Activated CD4-positive, alpha-beta memory T cell treated with anti-CD3 and anti-CD28 coated beads for 36 hours (primary cell): ENCODE measurements at regions not wholly inside any gene's neighbourhood (a gene's known extent, or its start where the extent isn't known, plus 50 kb on each side); places are given as distances from the start of the nearest gene placed in this dataset.

Experiments
- CTCF ChIA-PET: fragments of 350-600 bp; sonication (Branson Sonifier 250); formaldehyde crosslinking; loops from one replicate; lab custom pipeline; 2021; ENCODE audit warnings: antibody characterized with exemption, inconsistent platforms; lab: Charles Lee
- POLR2A ChIA-PET: fragments of 350-600 bp; sonication (Branson Sonifier 250); formaldehyde crosslinking; loops from one replicate; lab custom pipeline; 2021; ENCODE audit warnings: antibody characterized with exemption; lab: Charles Lee
- DNase-seq: peaks from one replicate; pipeline ENCODE4 v3.0.0-alpha.2; 2020
- H3K27ac Mint-ChIP-seq: one replicate; pipeline ENCODE4 v1.8.0; 2021; ENCODE audit warnings: mixed read lengths
- H3K27me3 Mint-ChIP-seq: one replicate; pipeline ENCODE4 v1.8.0; 2021; ENCODE audit warnings: mixed read lengths
- H3K36me3 Mint-ChIP-seq: one replicate; pipeline ENCODE4 v1.8.0; 2021; ENCODE audit warnings: mixed read lengths
- H3K4me1 Mint-ChIP-seq: one replicate; pipeline ENCODE4 v1.8.0; 2021; ENCODE audit warnings: low read depth, mixed read lengths
- H3K4me3 Mint-ChIP-seq: one replicate; pipeline ENCODE4 v1.8.0; 2021; ENCODE audit warnings: mild to moderate bottlenecking, mixed read lengths
- H3K9me3 Mint-ChIP-seq: one replicate; pipeline ENCODE4 v1.8.0; 2021; ENCODE audit warnings: mixed read lengths
- intact Hi-C: fragments of 100-400 bp; cut with micrococcal nuclease; formaldehyde crosslinking; loops from one replicate; pipeline ENCODE4 v1.15.1; 2023

GRCh38 chr7:46710927-46711326 lies 789.9 kb upstream of the IGFBP3 start:
- no peak overlapping the region for H3K27ac Mint-ChIP-seq
- no peak for DNase-seq
- H3K36me3 Mint-ChIP-seq: no peaks in the 10 kb centered on the region
- intact Hi-C loops: no loop called here
- POLR2A ChIA-PET: no interaction called here
- no peak overlapping the region for H3K4me3 Mint-ChIP-seq
- no peaks in the 10 kb centered on the region for H3K9me3 Mint-ChIP-seq
- H3K27me3 Mint-ChIP-seq: no peaks in the 10 kb centered on the region
- CTCF ChIA-PET: no interaction called here
- H3K4me1 Mint-ChIP-seq: no peaks in the 10 kb centered on the region

DNA sequence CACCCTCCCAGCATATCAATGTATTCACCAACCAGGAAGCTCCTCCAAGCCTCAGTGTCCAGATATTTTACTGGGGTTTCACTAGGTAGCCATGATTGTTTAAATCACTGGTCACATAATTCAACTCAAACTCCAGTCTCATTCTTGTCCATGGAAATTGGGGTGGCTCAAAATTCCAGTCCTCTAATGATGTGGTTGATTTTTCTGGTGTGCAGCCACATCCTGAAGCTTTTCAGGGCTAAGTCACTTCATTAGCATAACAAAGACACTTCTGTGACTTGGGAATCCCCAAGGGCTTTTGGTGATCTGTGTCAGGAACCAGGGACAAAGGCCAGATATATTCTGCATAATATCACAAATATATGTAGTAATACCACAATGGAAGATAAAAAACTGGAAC lies 786.9 kb upstream of the IGFBP3 start:
- intact Hi-C loops: no loop called here
- Mint-ChIP-seq H3K27ac (no peak overlapping the region), H3K4me1 (no peaks in the 10 kb centered on the region), H3K4me3 (no peak overlapping the region), H3K36me3 (no peaks in the 10 kb centered on the region), H3K27me3 (no peaks in the 10 kb centered on the region), H3K9me3 (no peaks in the 10 kb centered on the region)
- CTCF ChIA-PET: no interaction called here
- no peak for DNase-seq
- POLR2A ChIA-PET: no interaction called here

- DNase-seq: no peak
- no peaks in the 10 kb centered on the region for H3K4me1 Mint-ChIP-seq
- no peak overlapping the region for H3K27ac Mint-ChIP-seq
- CTCF ChIA-PET: no interaction called here
- H3K36me3 Mint-ChIP-seq: no peaks in the 10 kb centered on the region
- no peak overlapping the region for H3K4me3 Mint-ChIP-seq
- intact Hi-C loops: no loop called here
- no peaks in the 10 kb centered on the region for H3K27me3 Mint-ChIP-seq
- H3K9me3 Mint-ChIP-seq: no peaks in the 10 kb centered on the region
- POLR2A ChIA-PET: no interaction called here
Observed at GRCh38 chr7:46705386-46706255, 784.5 kb upstream of the IGFBP3 start.

GRCh38 chr7:46696741-46697140 lies 775.7 kb upstream of the IGFBP3 start:
- Mint-ChIP-seq H3K27me3 (no peaks in the 10 kb centered on the region), H3K4me3 (no peak overlapping the region), H3K27ac (no peak overlapping the region), H3K9me3 (peaks cover 6% of the 10 kb centered on the region), H3K4me1 (no peaks in the 10 kb centered on the region), H3K36me3 (no peaks in the 10 kb centered on the region)
- intact Hi-C loops: no loop called here
- ChIA-PET CTCF (no interaction called here), POLR2A (no interaction called here)
- no peak for DNase-seq

GRCh38 chr7:46695051-46695708 lies 774.1 kb upstream of the IGFBP3 start:
- intact Hi-C loops: no loop called here
- POLR2A ChIA-PET: no interaction called here
- no peak for DNase-seq
- Mint-ChIP-seq H3K27me3 (no peaks in the 10 kb centered on the region), H3K36me3 (no peaks in the 10 kb centered on the region), H3K4me1 (no peaks in the 10 kb centered on the region), H3K27ac (no peak overlapping the region), H3K9me3 (peaks cover 13% of the 10 kb centered on the region), H3K4me3 (no peak overlapping the region)
- CTCF ChIA-PET: no interaction called here

DNA sequence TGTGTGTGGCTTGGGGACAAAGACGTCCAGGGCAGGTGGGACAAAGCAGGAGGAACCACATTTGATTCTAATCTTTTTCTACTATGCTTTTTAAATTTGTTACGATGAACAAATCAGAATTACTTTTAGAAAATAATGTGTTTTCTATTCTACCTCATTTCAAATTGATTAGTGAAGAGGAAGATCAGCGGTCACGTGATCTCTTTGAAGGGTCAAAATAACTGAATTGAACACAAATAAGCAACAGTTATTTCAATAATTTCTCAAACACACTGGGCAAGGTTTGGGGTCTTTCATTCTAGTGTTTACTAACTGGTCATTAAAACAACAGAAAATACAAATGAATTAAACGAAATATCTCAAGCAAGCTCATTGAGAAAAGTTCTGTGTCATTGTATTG lies 773.0 kb upstream of the IGFBP3 start:
- POLR2A ChIA-PET: no interaction called here
- no peaks in the 10 kb centered on the region for H3K36me3 Mint-ChIP-seq
- CTCF ChIA-PET: no interaction called here
- no peak overlapping the region for H3K27ac Mint-ChIP-seq
- intact Hi-C loops: no loop called here
- H3K9me3 Mint-ChIP-seq: peaks cover 13% of the 10 kb centered on the region
- no peak overlapping the region for H3K4me3 Mint-ChIP-seq
- DNase-seq: no peak
- H3K4me1 Mint-ChIP-seq: no peaks in the 10 kb centered on the region
- no peaks in the 10 kb centered on the region for H3K27me3 Mint-ChIP-seq

DNA sequence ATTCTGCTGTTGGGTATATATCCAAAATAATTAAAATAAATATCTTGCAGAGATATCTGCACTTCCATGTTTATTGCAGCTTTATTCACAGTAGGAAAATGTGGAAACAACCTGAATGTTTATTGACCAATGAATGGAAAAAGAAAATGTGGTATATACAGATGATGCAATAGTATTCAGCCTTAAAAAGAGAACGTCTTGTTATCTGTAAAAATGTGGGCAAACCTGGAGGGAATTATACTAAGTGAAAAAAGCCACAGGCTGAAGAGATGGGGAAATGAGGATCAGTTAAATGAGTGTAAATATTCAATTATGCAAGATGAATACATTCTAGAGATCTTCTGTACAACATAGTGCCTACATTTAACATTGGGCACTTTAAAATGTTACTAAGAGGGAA lies 766.1 kb upstream of the IGFBP3 start:
- intact Hi-C loops: loop anchor here (10.0 kb wide), 1 partner anchor 58 kb away; no protein-coding TSS in a partner anchor
- DNase-seq: no peak
- Mint-ChIP-seq H3K27ac (no peak overlapping the region), H3K9me3 (peaks cover 18% of the 10 kb centered on the region), H3K36me3 (no peaks in the 10 kb centered on the region), H3K4me3 (no peak overlapping the region), H3K4me1 (no peaks in the 10 kb centered on the region), H3K27me3 (no peaks in the 10 kb centered on the region)
- ChIA-PET POLR2A (no interaction called here), CTCF (no interaction called here)

DNA sequence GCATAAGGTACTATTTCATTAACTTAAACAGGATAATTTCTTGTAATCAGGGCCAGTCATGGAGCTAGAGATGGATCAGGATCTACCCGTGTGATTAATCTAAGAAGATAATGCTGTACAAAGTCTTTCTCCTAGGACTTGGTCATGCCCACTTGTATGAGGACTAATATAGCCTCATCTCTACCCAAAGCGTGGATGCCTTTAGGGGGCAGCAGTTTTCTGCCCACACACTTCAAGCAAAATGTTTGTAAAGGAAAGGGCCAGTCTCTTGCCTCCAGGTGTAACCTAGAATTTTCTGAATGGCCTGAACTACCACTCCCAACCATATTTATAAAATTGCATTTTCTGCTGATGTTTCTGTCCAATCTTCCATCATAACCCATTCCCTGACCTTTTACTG lies 764.0 kb upstream of the IGFBP3 start:
- Mint-ChIP-seq H3K9me3 (peaks cover 11% of the 10 kb centered on the region), H3K36me3 (no peaks in the 10 kb centered on the region), H3K4me3 (no peak overlapping the region), H3K27ac (no peak overlapping the region), H3K27me3 (no peaks in the 10 kb centered on the region), H3K4me1 (no peaks in the 10 kb centered on the region)
- intact Hi-C loops: loop anchor here (10.0 kb wide), 1 partner anchor 60 kb away; no protein-coding TSS in a partner anchor
- ChIA-PET CTCF (interaction anchor here (0.6 kb wide), 1 partner anchor 624 kb away, joined by 3 read pairs; no protein-coding TSS in a partner anchor), POLR2A (no interaction called here)
- DNase-seq: no peak

GRCh38 chr7:46682836-46683624 lies 762.0 kb upstream of the IGFBP3 start:
- ChIA-PET CTCF (no interaction called here), POLR2A (no interaction called here)
- Mint-ChIP-seq H3K36me3 (no peaks in the 10 kb centered on the region), H3K4me1 (no peaks in the 10 kb centered on the region), H3K27ac (no peak overlapping the region), H3K4me3 (no peak overlapping the region), H3K27me3 (no peaks in the 10 kb centered on the region), H3K9me3 (peaks cover 5% of the 10 kb centered on the region)
- intact Hi-C loops: loop anchor here (10.0 kb wide), 1 partner anchor 62 kb away; no protein-coding TSS in a partner anchor
- no peak for DNase-seq

DNA sequence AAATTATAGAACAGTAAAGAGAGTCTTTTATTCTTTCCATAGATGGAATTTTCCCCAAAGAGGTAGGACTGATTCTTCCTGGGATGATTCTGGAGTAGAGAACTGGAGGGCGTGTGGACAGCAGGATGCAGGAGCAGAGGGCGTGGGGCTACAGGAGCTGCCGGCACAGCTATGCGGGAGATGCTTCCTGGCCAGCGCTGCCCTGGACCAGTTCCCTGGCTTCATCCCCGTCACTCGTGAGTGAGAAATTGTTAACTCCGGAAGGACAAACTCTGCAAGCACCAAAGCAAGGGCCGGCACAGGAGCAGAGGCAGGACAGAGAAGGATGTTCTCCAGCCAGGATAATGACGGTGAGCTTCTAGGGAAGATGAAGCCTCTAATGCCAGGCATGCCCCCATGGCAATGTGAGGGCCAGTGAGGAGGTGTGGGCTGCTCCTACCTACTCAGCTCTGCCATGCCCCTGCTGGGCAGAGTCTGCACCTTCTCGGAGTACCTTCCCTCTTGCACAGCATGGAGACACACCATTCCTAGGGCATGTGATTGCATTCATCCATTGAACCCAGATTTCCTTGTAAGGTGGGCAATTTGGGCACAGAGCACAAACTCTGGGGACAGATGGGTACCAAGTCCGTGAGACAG lies 760.9 kb upstream of the IGFBP3 start:
- Mint-ChIP-seq H3K4me1 (no peaks in the 10 kb centered on the region), H3K27ac (no peak overlapping the region), H3K4me3 (no peak overlapping the region), H3K27me3 (no peaks in the 10 kb centered on the region), H3K9me3 (peaks cover 2% of the 10 kb centered on the region), H3K36me3 (no peaks in the 10 kb centered on the region)
- no peak for DNase-seq
- intact Hi-C loops: loop anchor here (10.0 kb wide), 1 partner anchor 63 kb away; no protein-coding TSS in a partner anchor
- ChIA-PET CTCF (no interaction called here), POLR2A (no interaction called here)

- no peak for DNase-seq
- Mint-ChIP-seq H3K4me1 (no peaks in the 10 kb centered on the region), H3K36me3 (no peaks in the 10 kb centered on the region), H3K9me3 (peaks cover 2% of the 10 kb centered on the region), H3K27ac (no peak overlapping the region), H3K27me3 (no peaks in the 10 kb centered on the region), H3K4me3 (no peak overlapping the region)
- ChIA-PET CTCF (no interaction called here), POLR2A (no interaction called here)
- intact Hi-C loops: loop anchor here (10.0 kb wide), 1 partner anchor 65 kb away; no protein-coding TSS in a partner anchor
Observed at GRCh38 chr7:46680147-46680546, 759.1 kb upstream of the IGFBP3 start.

DNA sequence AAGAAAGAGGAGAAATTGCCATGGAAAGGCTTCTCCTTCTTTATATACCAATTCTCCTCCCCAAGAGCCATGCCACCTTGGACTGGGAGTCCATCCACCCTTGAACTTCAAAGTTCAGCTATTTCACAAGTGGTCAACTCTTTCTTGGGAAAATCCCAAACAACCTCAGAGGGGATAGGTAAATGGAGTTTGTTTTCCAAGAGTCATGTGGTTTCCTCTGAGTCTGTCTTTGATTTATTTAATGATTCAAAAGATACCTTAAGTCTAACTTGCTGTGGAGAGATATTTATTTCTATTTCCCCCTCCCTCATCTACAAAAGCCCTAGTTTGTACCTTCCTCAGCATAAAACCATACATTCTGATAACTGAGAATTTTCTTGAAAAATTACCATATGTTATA lies 758.6 kb upstream of the IGFBP3 start:
- no peaks in the 10 kb centered on the region for H3K27me3 Mint-ChIP-seq
- ChIA-PET POLR2A (no interaction called here), CTCF (no interaction called here)
- no peaks in the 10 kb centered on the region for H3K36me3 Mint-ChIP-seq
- no peak for DNase-seq
- no peak overlapping the region for H3K27ac Mint-ChIP-seq
- no peak overlapping the region for H3K4me3 Mint-ChIP-seq
- intact Hi-C loops: loop anchor here (10.0 kb wide), 1 partner anchor 65 kb away; no protein-coding TSS in a partner anchor
- peaks cover 2% of the 10 kb centered on the region for H3K9me3 Mint-ChIP-seq
- no peaks in the 10 kb centered on the region for H3K4me1 Mint-ChIP-seq
